ENCODE measurements at regions not wholly inside any gene's neighbourhood (a gene's known extent, or its start where the extent isn't known, plus 50 kb on each side); places are given as distances from the start of the nearest gene placed in this dataset.

GRCh38 chr11:95364324-95365295 is 133.6 kb upstream of the SESN3 start:
- no peak overlapping the region for H3K27ac ChIP-seq
- H3K36me3 ChIP-seq (ENCODE audit: insufficient read depth): no peaks in the 10 kb centered on the region
- H3K27me3 ChIP-seq (ENCODE audit: insufficient read depth, low read depth): no peaks in the 10 kb centered on the region
- no peak for TF ChIP-seq CTCF (conservative IDR thresholded peaks at IDR 0.05; ENCODE audit: low read depth, low read length)
- no peak overlapping the region for H2AFZ ChIP-seq (ENCODE audit: low read depth)
- H3K9ac ChIP-seq: no peak overlapping the region
- no peak overlapping the region for H3K4me3 ChIP-seq (IDR thresholded peaks at IDR 0.05; ENCODE audit: insufficient read depth, low read depth, low read length)
- H3K4me1 ChIP-seq (ENCODE audit: low read depth, poor library complexity, severe bottlenecking): no peaks in the 10 kb centered on the region
- no peaks in the 10 kb centered on the region for H4K20me1 ChIP-seq (ENCODE audit: insufficient read depth)
- no peaks in the 10 kb centered on the region for H3K79me2 ChIP-seq (ENCODE audit: insufficient read depth, low read depth)
- no peak overlapping the region for H3K4me2 ChIP-seq

- H3K79me2 ChIP-seq (ENCODE audit: insufficient read depth, low read depth): no peaks in the 10 kb centered on the region
- no peak overlapping the region for H2AFZ ChIP-seq (ENCODE audit: low read depth)
- no peaks in the 10 kb centered on the region for H3K4me1 ChIP-seq (ENCODE audit: low read depth, poor library complexity, severe bottlenecking)
- TF ChIP-seq CTCF (conservative IDR thresholded peaks at IDR 0.05; ENCODE audit: low read depth, low read length): no peak
- H4K20me1 ChIP-seq (ENCODE audit: insufficient read depth): no peaks in the 10 kb centered on the region
- no peak overlapping the region for H3K27ac ChIP-seq
- H3K4me3 ChIP-seq (IDR thresholded peaks at IDR 0.05; ENCODE audit: insufficient read depth, low read depth, low read length): no peak overlapping the region
- no peak overlapping the region for H3K9ac ChIP-seq
- H3K27me3 ChIP-seq (ENCODE audit: insufficient read depth, low read depth): no peaks in the 10 kb centered on the region
- no peak overlapping the region for H3K4me2 ChIP-seq
- H3K36me3 ChIP-seq (ENCODE audit: insufficient read depth): no peaks in the 10 kb centered on the region
These were observed 132.7 kb upstream of the SESN3 start for GRCh38 chr11:95363708-95364107.

GRCh38 chr11:95363164-95363563 is 132.2 kb upstream of the SESN3 start:
- Histone ChIP-seq H3K27me3 (ENCODE audit: insufficient read depth, low read depth) (no peaks in the 10 kb centered on the region), H3K4me3 (IDR thresholded peaks at IDR 0.05; ENCODE audit: insufficient read depth, low read depth, low read length) (no peak overlapping the region), H2AFZ (ENCODE audit: low read depth) (no peak overlapping the region), H3K4me1 (ENCODE audit: low read depth, poor library complexity, severe bottlenecking) (no peaks in the 10 kb centered on the region), H3K4me2 (no peak overlapping the region), H3K9ac (no peak overlapping the region), H3K36me3 (ENCODE audit: insufficient read depth) (no peaks in the 10 kb centered on the region), H3K27ac (no peak overlapping the region), H4K20me1 (ENCODE audit: insufficient read depth) (no peaks in the 10 kb centered on the region), H3K79me2 (ENCODE audit: insufficient read depth, low read depth) (no peaks in the 10 kb centered on the region)
- no peak for TF ChIP-seq CTCF (conservative IDR thresholded peaks at IDR 0.05; ENCODE audit: low read depth, low read length)

GRCh38 chr11:95361180-95361579 is 130.2 kb upstream of the SESN3 start:
- H3K27ac ChIP-seq: no peak overlapping the region
- no peak overlapping the region for H3K4me2 ChIP-seq
- H3K27me3 ChIP-seq (ENCODE audit: insufficient read depth, low read depth): no peaks in the 10 kb centered on the region
- no peak for TF ChIP-seq CTCF (conservative IDR thresholded peaks at IDR 0.05; ENCODE audit: low read depth, low read length)
- H3K4me1 ChIP-seq (ENCODE audit: low read depth, poor library complexity, severe bottlenecking): no peaks in the 10 kb centered on the region
- no peaks in the 10 kb centered on the region for H3K79me2 ChIP-seq (ENCODE audit: insufficient read depth, low read depth)
- H3K9ac ChIP-seq: no peak overlapping the region
- no peak overlapping the region for H2AFZ ChIP-seq (ENCODE audit: low read depth)
- H4K20me1 ChIP-seq (ENCODE audit: insufficient read depth): no peaks in the 10 kb centered on the region
- H3K36me3 ChIP-seq (ENCODE audit: insufficient read depth): no peaks in the 10 kb centered on the region
- no peak overlapping the region for H3K4me3 ChIP-seq (IDR thresholded peaks at IDR 0.05; ENCODE audit: insufficient read depth, low read depth, low read length)
